Tibial nerve (tissue), 4 donors: ENCODE measurements at regions not wholly inside any gene's neighbourhood (a gene's known extent, or its start where the extent isn't known, plus 50 kb on each side); places are given as distances from the start of the nearest gene placed in this dataset.

ENCODE experiments used
- DNase-seq, 2 donors: peaks; one replicate each; pipeline ENCODE4 v3.0.0-alpha.2; 2019; ENCODE audit warnings: low spot score in 2 of 2
- H3K27ac ChIP-seq, 4 donors: fragments of 200-600 bp; sonication (generic) in 3 of 4; one replicate each; pipeline ENCODE4 v1.5.1; 2017 to 2019; ENCODE audit warnings: mild to moderate bottlenecking in 1 of 4
- H3K27me3 ChIP-seq, 2 donors: fragments of 200-600 bp; sonication (generic) in 1 of 2; one replicate each; pipeline versions ENCODE4 v1.5.1 to v1.6.0; 2017 to 2019
- H3K36me3 ChIP-seq, 3 donors: fragments of 200-600 bp; sonication (generic); one replicate each; pipeline ENCODE4 v1.5.1; 2018 to 2019
- H3K4me1 ChIP-seq, 4 donors: fragments of 200-600 bp; sonication (generic) in 3 of 4; one replicate each; pipeline ENCODE4 v1.5.1; 2017 to 2019
- H3K4me3 ChIP-seq, 4 donors: fragments of 200-600 bp; sonication (generic) in 3 of 4; one replicate each; pipeline ENCODE4 v1.5.1; 2017 to 2019; ENCODE audit warnings: mild to moderate bottlenecking in 1 of 4, moderate library complexity in 1 of 4
- H3K9me3 ChIP-seq, 4 donors: fragments of 200-600 bp; sonication (generic) in 3 of 4; one replicate each; pipeline ENCODE4 v1.5.1; 2017 to 2019
- CTCF ChIP-seq, 5 experiments: fragments of 200-600 bp in 3 of 5; fragments of 450-650 bp in 2 of 5; sonication (generic) in 3 of 5; IDR thresholded peaks; one replicate each; pipeline ENCODE4 v1.5.1; 2016 to 2019; ENCODE audit warnings: antibody characterized with exemption in 5 of 5, mild to moderate bottlenecking in 3 of 5, moderate library complexity in 2 of 5
- EP300 ChIP-seq, 2 donors: sonication (generic); formaldehyde crosslinking; IDR thresholded peaks; one replicate each; pipeline ENCODE4 v1.6.1; 2017; ENCODE audit warnings: antibody characterized with exemption in 2 of 2, mild to moderate bottlenecking in 1 of 2
- POLR2A ChIP-seq, 2 donors: fragments of 450-650 bp; IDR thresholded peaks; one replicate each; pipeline ENCODE4 v1.6.1; 2017; ENCODE audit warnings: antibody characterized with exemption in 2 of 2, mild to moderate bottlenecking in 2 of 2, moderate library complexity in 2 of 2
- WGBS, 2 donors: methylation state at CpG; one replicate each; pipeline ENCODE4 v1.1.5; 2018; 5-methylcytosine and 5-hydroxymethylcytosine counted together

- no peaks in the 10 kb centered on the region for H3K36me3 ChIP-seq
- H3K9me3 ChIP-seq: no peaks in the 10 kb centered on the region
- DNase-seq: no peak
- no peak overlapping the region for H3K4me3 ChIP-seq
- WGBS, 2 donors: 90 to 93% methylated on average over 2 of the region's 2 CpGs
- no peaks in the 10 kb centered on the region for H3K27me3 ChIP-seq
- no peaks in the 10 kb centered on the region for H3K4me1 ChIP-seq
- no peak overlapping the region for H3K27ac ChIP-seq
- no peak for TF ChIP-seq CTCF (IDR thresholded peaks at IDR 0.05)
Observed at GRCh38 chr10:64102916-64103315, 581.7 kb downstream of the REEP3 start.

- 55 to 65% methylated on average over 6 of the region's 6 CpGs for WGBS, 2 donors
- Histone ChIP-seq H3K27ac (no peak overlapping the region), H3K27me3 (no peaks in the 10 kb centered on the region), H3K9me3 (no peaks in the 10 kb centered on the region), H3K36me3 (no peaks in the 10 kb centered on the region), H3K4me1 (no peaks in the 10 kb centered on the region), H3K4me3 (no peak overlapping the region)
- TF ChIP-seq CTCF (IDR thresholded peaks at IDR 0.05): no peak
- no peak for TF ChIP-seq POLR2A (IDR thresholded peaks at IDR 0.05)
- TF ChIP-seq EP300 (IDR thresholded peaks at IDR 0.05): no peak
- no peak for DNase-seq
Observed at GRCh38 chr10:64103750-64104470, 582.7 kb downstream of the REEP3 start.

- no peak overlapping the region for H3K27ac ChIP-seq
Observed at GRCh38 chr10:64109926-64110495, 588.8 kb downstream of the REEP3 start.

GRCh38 chr10:64112701-64113355 is 591.6 kb downstream of the REEP3 start:
- Histone ChIP-seq H3K9me3 (no peaks in the 10 kb centered on the region), H3K36me3 (no peaks in the 10 kb centered on the region), H3K4me3 (no peak overlapping the region), H3K27ac (no peak overlapping the region), H3K4me1 (no peaks in the 10 kb centered on the region), H3K27me3 (no peaks in the 10 kb centered on the region)
- TF ChIP-seq POLR2A (IDR thresholded peaks at IDR 0.05): no peak
- TF ChIP-seq CTCF (IDR thresholded peaks at IDR 0.05): no peak
- TF ChIP-seq EP300 (IDR thresholded peaks at IDR 0.05): no peak
- 34 to 44% methylated on average over 2 of the region's 2 CpGs for WGBS, 2 donors
- DNase-seq: no peak

More at GRCh38 chr10:64109926-64110495, 588.8 kb downstream of the REEP3 start:
- WGBS, 2 donors: 63 to 71% methylated on average over 1 of the region's 1 CpG
- Histone ChIP-seq H3K27me3 (no peaks in the 10 kb centered on the region), H3K4me1 (no peaks in the 10 kb centered on the region), H3K36me3 (no peaks in the 10 kb centered on the region), H3K4me3 (no peak overlapping the region), H3K9me3 (no peaks in the 10 kb centered on the region)
- DNase-seq: no peak
- no peak for TF ChIP-seq EP300 (IDR thresholded peaks at IDR 0.05)
- no peak for TF ChIP-seq CTCF (IDR thresholded peaks at IDR 0.05)
- no peak for TF ChIP-seq POLR2A (IDR thresholded peaks at IDR 0.05)

GRCh38 chr10:64113375-64113774 is 592.2 kb downstream of the REEP3 start:
- H3K27me3 ChIP-seq: no peaks in the 10 kb centered on the region
- no peak for DNase-seq
- no peak overlapping the region for H3K27ac ChIP-seq
- 81% methylated on average over 6 of the region's 6 CpGs for WGBS, 2 donors
- no peaks in the 10 kb centered on the region for H3K4me1 ChIP-seq
- H3K4me3 ChIP-seq: no peak overlapping the region
- H3K9me3 ChIP-seq: no peaks in the 10 kb centered on the region
- H3K36me3 ChIP-seq: no peaks in the 10 kb centered on the region
- TF ChIP-seq CTCF (IDR thresholded peaks at IDR 0.05): no peak
